Stimulated activated effector memory CD8-positive, alpha-beta T cell treated with anti-CD3 and anti-CD28 coated beads, Interleukin-12 subunit alpha, Interleukin-12 subunit beta, amount 100 ng/mL, for 72 hours (primary cell): ENCODE measurements at regions not wholly inside any gene's neighbourhood (a gene's known extent, or its start where the extent isn't known, plus 50 kb on each side); places are given as distances from the start of the nearest gene placed in this dataset.
A peak's percentile ranks its signal among the peaks of the same experiment; 100 is the strongest.
"Not testable (repeated sequence)": the region's sequence is repeated elsewhere in the genome, so short reads cannot be mapped to it uniquely, and the experiment has no call there.

Experiments
- ATAC-seq: fragments of 150-1000 bp; cut with Tn5 transposase; 2 replicates; pipeline ENCODE4 v1.10.0; 2021
- DNase-seq, 2 donors: peaks; one replicate each; pipeline ENCODE4 v3.0.0; 2021 to 2022; ENCODE audit warnings: low spot score in 2 of 2
- H3K27ac Mint-ChIP-seq: one replicate; pipeline ENCODE4 v1.8.0; 2022; ENCODE audit warnings: mild to moderate bottlenecking, mixed read lengths
- H3K36me3 Mint-ChIP-seq: one replicate; pipeline ENCODE4 v1.8.0; 2022; ENCODE audit warnings: mild to moderate bottlenecking, mixed read lengths
- H3K4me1 Mint-ChIP-seq: one replicate; pipeline ENCODE4 v1.8.0; 2022; ENCODE audit warnings: mixed read lengths
- H3K4me3 Mint-ChIP-seq: one replicate; pipeline ENCODE4 v1.8.0; 2022; ENCODE audit warnings: mild to moderate bottlenecking, mixed read lengths
- H3K9me3 Mint-ChIP-seq: one replicate; pipeline ENCODE4 v1.8.0; 2022; ENCODE audit warnings: mixed read lengths

DNA sequence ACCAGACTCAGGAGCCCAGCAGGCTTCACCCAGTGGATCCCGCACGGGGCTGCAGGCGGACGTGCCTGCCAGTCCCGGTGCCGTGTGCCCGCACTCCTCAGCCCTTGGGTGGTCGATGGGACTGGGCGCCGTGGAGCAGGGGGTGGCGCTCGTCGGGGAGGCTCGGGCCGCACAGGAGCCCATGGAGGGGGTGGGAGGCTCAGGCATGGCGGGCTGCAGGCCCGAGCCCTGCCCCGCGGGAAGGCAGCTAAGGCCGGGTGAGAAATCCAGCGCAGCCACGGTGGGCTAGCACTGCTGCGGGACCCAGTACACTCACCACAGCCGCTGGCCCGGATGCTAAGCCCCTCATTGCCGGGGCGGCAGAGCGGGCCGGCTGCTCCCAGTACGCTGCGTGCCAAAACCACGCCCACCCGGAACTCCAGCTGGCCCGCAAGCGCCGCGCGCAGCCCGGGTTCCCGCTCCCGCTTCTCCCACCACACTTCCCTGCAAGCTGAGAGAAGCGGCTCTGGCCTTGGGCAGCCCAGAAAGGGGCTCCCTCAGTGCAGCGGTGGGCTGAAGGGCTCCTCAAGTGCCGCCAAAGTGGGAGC is 977.0 kb upstream of the LRFN5 start:
- DNase-seq, H3K4me3 Mint-ChIP-seq, H3K9me3 Mint-ChIP-seq, H3K27ac Mint-ChIP-seq, H3K4me1 Mint-ChIP-seq, ATAC-seq, H3K36me3 Mint-ChIP-seq: not testable (repeated sequence)

DNA sequence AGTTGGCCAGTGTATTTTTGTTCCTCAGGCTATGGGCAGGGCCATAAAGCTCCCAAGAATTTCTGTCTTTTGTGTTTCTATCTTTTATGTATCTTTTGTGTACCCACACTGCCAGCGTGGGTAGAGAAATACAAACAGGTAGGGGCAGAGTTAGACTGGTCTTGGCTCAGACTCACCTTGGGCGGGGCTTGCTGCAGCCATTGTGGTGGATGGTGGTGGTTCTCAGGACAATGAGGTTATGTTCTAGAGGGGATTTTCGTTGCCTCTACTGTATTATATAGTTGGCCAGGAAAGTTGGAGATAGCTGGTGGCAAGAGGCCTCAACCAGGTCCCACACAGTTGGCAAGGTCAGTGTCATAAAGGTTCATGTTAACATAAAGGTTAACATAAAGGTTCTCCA is 977.5 kb upstream of the LRFN5 start:
- no peaks in the 10 kb centered on the region for H3K4me1 Mint-ChIP-seq
- DNase-seq = no peak
- H3K4me3 Mint-ChIP-seq = no peak overlapping the region
- H3K9me3 Mint-ChIP-seq = peaks cover 3% of the 10 kb centered on the region
- ATAC-seq = peak; percentile 8
- H3K36me3 Mint-ChIP-seq = no peaks in the 10 kb centered on the region
- no peak overlapping the region for H3K27ac Mint-ChIP-seq

DNA sequence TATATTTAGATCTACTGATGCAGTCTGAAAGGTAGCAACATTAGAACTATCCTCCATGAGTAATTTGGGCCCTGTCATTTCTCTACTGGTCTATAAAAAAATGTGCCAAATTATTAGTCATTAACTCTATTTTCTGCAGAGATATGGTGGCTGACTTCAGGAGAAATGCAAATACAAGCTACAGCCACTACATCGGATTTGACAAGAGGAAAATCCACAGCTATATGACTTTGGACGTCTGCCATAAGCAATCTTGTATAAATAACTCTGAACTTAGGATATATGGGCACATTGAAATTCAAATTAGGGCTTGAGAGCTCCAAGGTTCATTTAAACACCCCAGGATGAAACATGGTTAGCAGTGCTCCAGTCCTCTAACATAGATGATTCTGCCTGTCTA is 983.0 kb upstream of the LRFN5 start:
- ATAC-seq (no peak), DNase-seq (no peak)
- H3K27ac Mint-ChIP-seq = no peak overlapping the region
- peaks cover 10% of the 10 kb centered on the region for H3K9me3 Mint-ChIP-seq
- H3K4me3 Mint-ChIP-seq = no peak overlapping the region
- H3K4me1 Mint-ChIP-seq = no peaks in the 10 kb centered on the region
- H3K36me3 Mint-ChIP-seq = no peaks in the 10 kb centered on the region

DNA sequence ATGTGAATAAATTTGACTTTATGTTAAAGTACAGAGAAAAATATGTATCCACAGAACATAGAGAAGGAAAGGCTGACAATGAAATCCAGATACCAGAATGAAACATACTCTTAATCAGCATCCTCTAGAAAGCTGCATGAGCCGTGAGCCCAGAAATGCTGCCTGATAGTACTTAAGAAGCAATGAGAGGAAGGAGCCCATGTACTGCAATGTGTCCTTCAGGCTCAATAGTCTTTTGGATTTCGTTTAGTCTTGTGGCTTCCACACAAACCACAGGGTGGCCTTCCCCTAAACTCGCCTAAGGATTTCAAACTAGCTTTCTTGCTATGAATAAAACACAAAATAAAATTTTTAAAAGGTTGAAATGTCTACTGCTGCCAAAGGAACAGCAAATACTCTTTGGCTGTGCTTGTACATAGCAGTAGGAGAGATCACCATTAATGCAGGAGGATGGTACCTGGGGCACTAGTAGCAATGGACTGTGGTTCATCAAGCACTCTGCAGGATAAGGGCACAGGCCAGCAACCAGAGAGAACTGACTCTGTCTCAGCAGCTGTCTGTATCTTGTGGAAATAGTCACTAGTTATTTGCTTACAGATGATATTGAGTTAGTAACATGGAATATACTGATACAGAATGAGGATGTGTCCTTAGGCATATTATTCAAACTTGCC is 988.3 kb upstream of the LRFN5 start:
- no peaks in the 10 kb centered on the region for H3K36me3 Mint-ChIP-seq
- DNase-seq = no peak
- H3K4me1 Mint-ChIP-seq = no peaks in the 10 kb centered on the region
- peaks cover 12% of the 10 kb centered on the region for H3K9me3 Mint-ChIP-seq
- ATAC-seq = no peak
- H3K27ac Mint-ChIP-seq = no peak overlapping the region
- no peak overlapping the region for H3K4me3 Mint-ChIP-seq

DNA sequence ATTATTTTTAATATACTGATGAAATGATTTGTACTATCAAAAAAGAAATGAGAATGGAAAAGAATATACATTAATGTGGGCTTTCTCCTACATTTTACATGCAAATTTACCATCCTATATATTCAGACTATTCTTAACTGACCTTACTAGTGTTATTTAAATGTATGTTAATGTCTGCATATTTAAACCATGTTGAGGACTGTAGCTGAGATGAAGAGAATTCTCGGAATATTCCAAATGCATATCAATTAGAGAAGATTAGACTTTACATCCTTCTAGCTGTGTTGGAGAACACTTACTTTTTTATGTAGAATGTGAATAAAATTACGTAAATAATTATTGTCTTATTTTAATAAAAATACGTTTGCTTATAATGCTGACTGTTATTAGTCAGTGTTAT is 990.1 kb upstream of the LRFN5 start:
- ATAC-seq = no peak
- Mint-ChIP-seq H3K4me3 (no peak overlapping the region), H3K27ac (no peak overlapping the region), H3K36me3 (no peaks in the 10 kb centered on the region), H3K4me1 (no peaks in the 10 kb centered on the region), H3K9me3 (peaks cover 11% of the 10 kb centered on the region)
- DNase-seq = no peak

DNA sequence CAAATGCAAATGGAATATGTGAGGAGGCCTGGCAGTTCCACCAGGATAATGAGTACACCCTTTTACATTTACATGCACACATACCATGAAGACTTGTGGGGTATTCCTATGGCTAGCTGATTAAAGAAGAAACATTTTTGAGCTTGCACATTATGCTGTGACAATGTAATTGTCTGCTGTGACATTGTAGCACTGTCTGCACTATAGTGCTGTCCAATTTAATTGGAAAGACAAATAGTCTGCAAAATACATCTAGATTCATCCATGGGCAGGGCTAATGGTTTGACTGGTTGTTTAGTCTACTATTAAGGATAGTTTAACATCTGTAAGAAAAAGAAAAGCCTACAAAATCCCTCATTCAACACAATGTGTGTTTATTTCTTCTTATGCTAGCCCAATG is 1005.6 kb upstream of the LRFN5 start:
- Mint-ChIP-seq H3K4me1 (no peaks in the 10 kb centered on the region), H3K27ac (no peak overlapping the region), H3K9me3 (peaks cover 7% of the 10 kb centered on the region), H3K36me3 (no peaks in the 10 kb centered on the region), H3K4me3 (no peak overlapping the region)
- DNase-seq (no peak), ATAC-seq (no peak)

DNA sequence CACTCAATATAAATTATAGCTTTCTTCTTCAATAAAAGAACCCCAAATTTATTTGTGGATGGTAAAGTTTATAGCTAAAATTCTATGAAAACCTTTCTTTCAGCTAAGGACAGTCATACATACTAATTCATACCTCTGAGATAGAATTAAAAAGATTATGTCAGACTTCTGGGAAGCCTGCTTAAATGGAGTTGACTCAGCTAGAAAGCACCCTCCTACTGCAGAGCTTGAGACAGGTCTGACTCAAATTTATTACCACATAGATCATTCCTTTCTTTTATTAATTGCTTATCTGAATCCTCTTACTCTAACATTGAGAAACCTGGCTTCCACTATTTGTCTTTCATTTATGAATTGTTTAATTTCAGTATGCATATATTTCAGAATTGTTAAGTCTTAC is 1007.0 kb upstream of the LRFN5 start:
- Mint-ChIP-seq H3K9me3 (peaks cover 5% of the 10 kb centered on the region), H3K27ac (no peak overlapping the region), H3K4me1 (no peaks in the 10 kb centered on the region), H3K4me3 (no peak overlapping the region), H3K36me3 (no peaks in the 10 kb centered on the region)
- DNase-seq = no peak
- no peak for ATAC-seq

DNA sequence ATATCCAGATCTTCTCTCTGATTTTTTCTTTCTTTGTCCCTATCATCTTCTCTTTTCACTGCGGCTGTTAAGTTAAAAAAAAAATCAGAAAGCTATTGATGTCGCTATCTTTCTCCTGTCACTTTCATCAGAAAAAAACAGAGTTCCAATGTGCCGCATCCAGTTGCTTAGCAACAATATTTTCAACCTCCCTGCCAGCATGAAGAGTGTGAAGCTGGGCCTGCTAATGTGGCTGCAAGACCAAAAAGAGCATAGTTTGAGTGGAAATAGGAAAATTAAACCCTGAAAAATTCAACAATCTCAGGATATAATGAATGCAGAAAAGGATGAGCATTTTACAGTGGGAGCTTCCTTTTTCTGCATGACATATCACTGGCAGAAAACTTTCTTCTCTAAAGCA is 1025.4 kb upstream of the LRFN5 start:
- Mint-ChIP-seq H3K9me3 (peaks cover 10% of the 10 kb centered on the region), H3K4me3 (no peak overlapping the region), H3K27ac (no peak overlapping the region), H3K36me3 (no peaks in the 10 kb centered on the region), H3K4me1 (no peaks in the 10 kb centered on the region)
- ATAC-seq (no peak), DNase-seq (no peak)

DNA sequence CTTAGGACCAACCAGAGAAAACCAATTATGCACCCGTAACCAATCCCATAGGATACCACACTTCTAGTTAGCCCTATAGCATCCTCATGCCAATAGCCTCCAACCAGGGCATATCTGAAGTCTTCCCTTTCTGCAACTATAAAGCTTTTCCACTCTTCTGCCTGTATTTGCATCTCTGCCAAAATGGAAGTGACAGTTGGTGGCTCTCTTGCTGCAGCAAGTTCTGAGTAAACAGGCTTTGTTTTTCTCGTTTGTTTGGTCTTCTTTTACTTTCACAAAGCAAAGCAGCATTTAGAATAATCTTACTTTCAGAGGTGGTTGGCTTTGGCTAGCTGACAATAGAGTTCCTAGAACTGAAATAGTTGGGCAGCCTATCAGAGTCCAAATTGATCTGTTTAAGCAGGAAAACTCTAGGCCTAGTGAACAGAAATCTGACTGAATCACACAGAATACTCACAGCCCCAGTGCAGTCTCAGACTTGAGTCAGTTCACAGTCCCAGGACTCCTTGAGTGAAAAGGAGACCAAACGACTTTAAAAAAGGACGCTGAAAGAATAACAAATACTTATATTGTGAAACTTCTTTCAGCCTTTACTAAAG is 1029.7 kb upstream of the LRFN5 start:
- H3K27ac Mint-ChIP-seq = no peak overlapping the region
- ATAC-seq = no peak
- DNase-seq = no peak
- H3K9me3 Mint-ChIP-seq = peaks cover 12% of the 10 kb centered on the region
- no peaks in the 10 kb centered on the region for H3K36me3 Mint-ChIP-seq
- H3K4me1 Mint-ChIP-seq = no peaks in the 10 kb centered on the region
- H3K4me3 Mint-ChIP-seq = no peak overlapping the region

DNA sequence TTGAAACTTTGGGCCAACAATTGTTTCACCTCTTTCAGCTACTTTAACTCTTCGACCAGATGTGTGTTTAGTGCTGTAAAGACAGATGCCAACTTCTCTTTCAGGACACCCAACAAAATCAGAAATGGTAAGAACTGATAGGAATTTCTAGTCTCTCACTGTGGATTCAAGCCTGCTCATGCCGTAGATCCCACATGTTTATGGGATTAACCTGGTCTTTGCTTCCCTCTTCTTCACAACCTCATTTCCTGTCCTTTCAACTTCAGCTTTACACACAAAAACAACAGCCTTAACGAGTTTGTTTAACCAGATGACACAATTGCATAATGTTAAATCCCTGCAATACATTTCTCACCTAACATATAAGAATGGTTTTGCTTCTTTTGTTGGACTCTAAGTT is 1031.9 kb upstream of the LRFN5 start:
- Mint-ChIP-seq H3K36me3 (no peaks in the 10 kb centered on the region), H3K4me3 (no peak overlapping the region), H3K9me3 (peaks cover 12% of the 10 kb centered on the region), H3K27ac (no peak overlapping the region), H3K4me1 (no peaks in the 10 kb centered on the region)
- DNase-seq (no peak), ATAC-seq (no peak)

DNA sequence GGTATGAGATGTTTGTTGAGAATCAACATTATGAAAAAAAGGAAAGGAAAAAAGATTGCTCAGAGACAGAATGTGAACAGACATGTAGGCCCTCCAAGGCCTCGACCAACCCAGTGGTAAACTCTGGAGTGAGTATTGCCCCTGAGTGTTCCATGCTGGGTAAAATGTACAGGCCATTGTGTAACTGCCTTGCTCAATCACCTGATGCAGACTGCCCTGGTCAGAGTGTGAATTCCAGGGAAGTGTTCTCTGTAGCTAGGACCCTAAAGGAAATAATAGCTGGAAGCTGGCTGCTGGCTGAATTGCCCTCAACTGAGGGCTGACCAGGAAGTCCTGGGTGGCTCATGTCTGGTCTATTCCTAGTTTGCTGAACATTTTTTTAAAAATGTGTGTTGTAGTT is 1081.4 kb upstream of the LRFN5 start:
- Mint-ChIP-seq H3K27ac (no peak overlapping the region), H3K9me3 (peaks cover 7% of the 10 kb centered on the region), H3K36me3 (no peaks in the 10 kb centered on the region), H3K4me3 (no peak overlapping the region), H3K4me1 (no peaks in the 10 kb centered on the region)
- no peak for DNase-seq
- ATAC-seq = no peak

DNA sequence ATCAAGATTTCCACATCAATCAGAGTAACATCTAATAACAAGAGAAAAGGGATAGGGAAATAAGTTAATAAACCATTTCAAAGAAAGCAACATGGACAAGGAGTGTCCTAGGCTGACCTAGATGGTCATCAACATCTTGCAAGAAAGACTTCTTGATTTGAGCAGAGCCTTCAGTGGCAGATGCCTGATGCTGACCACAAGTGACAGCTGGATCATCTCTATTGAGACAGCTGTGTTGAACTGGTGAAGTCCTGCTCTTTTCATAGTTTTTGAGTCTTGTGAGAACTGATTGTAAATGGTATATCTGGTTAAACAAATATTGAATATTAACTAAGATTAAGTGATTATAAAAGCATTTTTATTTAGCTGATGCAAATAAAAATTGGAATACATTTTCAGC is 1083.6 kb upstream of the LRFN5 start:
- no peak for ATAC-seq
- H3K4me1 Mint-ChIP-seq = no peaks in the 10 kb centered on the region
- peaks cover 7% of the 10 kb centered on the region for H3K9me3 Mint-ChIP-seq

DNA sequence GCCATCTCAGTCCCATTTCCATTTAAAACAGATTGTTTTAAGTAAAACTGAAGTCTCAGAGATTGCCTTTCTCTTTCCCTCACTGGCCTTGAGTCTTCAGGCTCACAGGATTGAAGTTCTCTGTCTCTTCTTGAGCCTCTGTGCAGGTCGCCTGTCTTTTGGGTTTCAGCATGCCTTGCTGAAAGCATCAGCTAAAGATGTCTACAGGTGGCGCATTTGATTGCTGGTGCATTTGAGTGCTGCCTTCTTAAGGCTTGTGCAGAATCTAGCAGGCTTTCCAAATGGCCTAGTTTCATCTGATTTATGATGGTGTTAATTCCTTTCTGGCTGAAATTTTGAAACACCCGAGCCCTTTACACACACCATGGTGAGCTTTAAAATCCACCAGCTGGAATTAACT is 1062.2 kb upstream of the FBXO33 start:
- no peaks in the 10 kb centered on the region for H3K4me1 Mint-ChIP-seq
- no peak for DNase-seq
- peaks cover 7% of the 10 kb centered on the region for H3K9me3 Mint-ChIP-seq
- no peak overlapping the region for H3K27ac Mint-ChIP-seq
- H3K4me3 Mint-ChIP-seq = no peak overlapping the region
- ATAC-seq = no peak
- H3K36me3 Mint-ChIP-seq = no peaks in the 10 kb centered on the region

More for the DNA sequence above, 1083.6 kb upstream of the LRFN5 start:
- H3K4me3 Mint-ChIP-seq = no peak overlapping the region
- no peaks in the 10 kb centered on the region for H3K36me3 Mint-ChIP-seq
- no peak for DNase-seq
- H3K27ac Mint-ChIP-seq = no peak overlapping the region

DNA sequence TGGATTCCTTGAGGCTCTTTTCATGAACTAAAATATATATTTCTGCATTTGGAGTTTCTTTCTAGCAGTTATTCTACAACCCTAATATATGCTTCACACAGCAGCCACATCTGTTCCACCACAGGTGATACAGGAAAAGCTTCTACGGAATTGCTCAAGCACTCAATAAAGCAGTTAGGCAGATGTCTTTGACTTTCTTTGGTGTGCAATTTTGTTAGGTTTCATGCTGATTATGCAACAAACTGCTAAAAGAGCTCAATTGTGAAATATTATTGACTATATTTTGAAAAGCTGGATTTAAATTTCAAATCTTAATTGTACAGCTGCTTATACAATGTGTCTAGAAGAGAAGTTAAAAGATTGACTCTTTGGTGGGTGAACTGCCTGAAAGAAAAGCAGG is 1055.6 kb upstream of the FBXO33 start:
- Mint-ChIP-seq H3K36me3 (no peaks in the 10 kb centered on the region), H3K4me1 (no peaks in the 10 kb centered on the region), H3K4me3 (no peak overlapping the region), H3K9me3 (peaks cover 12% of the 10 kb centered on the region), H3K27ac (no peak overlapping the region)
- DNase-seq (no peak), ATAC-seq (no peak)

DNA sequence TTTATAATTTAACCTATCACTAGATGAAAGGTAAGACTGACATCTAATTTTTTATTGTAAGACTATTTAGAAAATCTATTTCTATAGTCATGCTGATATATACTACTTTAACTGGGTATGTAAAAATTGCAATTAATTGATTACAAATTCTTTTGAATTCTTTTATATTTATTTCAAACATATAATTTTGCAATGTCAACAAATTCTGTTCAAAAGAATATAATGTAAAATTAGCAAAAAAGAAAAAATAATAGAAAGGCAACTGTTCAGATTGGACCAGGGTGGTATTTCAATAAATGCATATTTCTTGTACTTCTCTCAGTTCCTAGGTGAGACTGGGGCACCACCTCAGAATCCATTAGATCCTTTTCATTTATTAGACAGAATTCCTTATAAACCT is 1053.5 kb upstream of the FBXO33 start:
- H3K4me3 Mint-ChIP-seq = no peak overlapping the region
- no peaks in the 10 kb centered on the region for H3K4me1 Mint-ChIP-seq
- ATAC-seq = no peak
- no peak overlapping the region for H3K27ac Mint-ChIP-seq
- H3K9me3 Mint-ChIP-seq = peaks cover 11% of the 10 kb centered on the region
- DNase-seq = no peak
- no peaks in the 10 kb centered on the region for H3K36me3 Mint-ChIP-seq

DNA sequence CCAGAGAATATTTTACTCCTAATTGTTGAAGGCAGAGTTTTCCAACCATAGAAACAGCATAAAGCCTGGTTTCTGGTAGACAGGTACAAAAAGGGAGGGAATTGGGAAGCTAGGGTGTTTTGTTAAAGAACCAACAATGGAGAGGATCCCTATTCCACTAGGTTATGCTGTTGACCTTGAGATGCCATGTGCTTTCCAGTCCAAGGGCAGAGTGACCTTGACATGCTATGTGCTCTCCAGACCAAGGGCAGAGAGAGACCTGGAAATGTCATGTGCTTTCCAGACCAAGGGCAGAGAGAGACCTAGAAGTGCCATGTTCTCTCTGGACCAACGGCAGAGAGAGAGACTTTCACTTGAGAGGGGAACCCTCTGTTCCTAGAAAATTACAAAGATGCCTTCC is 1043.8 kb upstream of the FBXO33 start:
- ATAC-seq = no peak
- no peak for DNase-seq
- Mint-ChIP-seq H3K27ac (no peak overlapping the region), H3K4me1 (no peaks in the 10 kb centered on the region), H3K4me3 (no peak overlapping the region), H3K9me3 (peaks cover 24% of the 10 kb centered on the region), H3K36me3 (no peaks in the 10 kb centered on the region)
